Esophagus squamous epithelium (tissue), 4 donors: ENCODE measurements at regions not wholly inside any gene's neighbourhood (a gene's known extent, or its start where the extent isn't known, plus 50 kb on each side); places are given as distances from the start of the nearest gene placed in this dataset.

ENCODE experiments used
- POLR2A ChIP-seq, 4 donors: fragments of 450-650 bp; IDR thresholded peaks; one replicate each; pipeline ENCODE4 v1.6.1; 2017; ENCODE audit warnings: antibody characterized with exemption in 4 of 4, mild to moderate bottlenecking in 4 of 4, moderate library complexity in 3 of 4
- TF ChIP-seq, protein P1 (sequence below), 6 experiments: fragments of 450-650 bp in 4 of 6; fragments of 200-600 bp in 2 of 6; sonication (generic) in 2 of 6; IDR thresholded peaks; one replicate each; pipeline ENCODE4 v1.5.1; 2016 to 2019; ENCODE audit warnings: antibody characterized with exemption in 6 of 6, mild to moderate bottlenecking in 4 of 6, moderate library complexity in 4 of 6

DNA sequence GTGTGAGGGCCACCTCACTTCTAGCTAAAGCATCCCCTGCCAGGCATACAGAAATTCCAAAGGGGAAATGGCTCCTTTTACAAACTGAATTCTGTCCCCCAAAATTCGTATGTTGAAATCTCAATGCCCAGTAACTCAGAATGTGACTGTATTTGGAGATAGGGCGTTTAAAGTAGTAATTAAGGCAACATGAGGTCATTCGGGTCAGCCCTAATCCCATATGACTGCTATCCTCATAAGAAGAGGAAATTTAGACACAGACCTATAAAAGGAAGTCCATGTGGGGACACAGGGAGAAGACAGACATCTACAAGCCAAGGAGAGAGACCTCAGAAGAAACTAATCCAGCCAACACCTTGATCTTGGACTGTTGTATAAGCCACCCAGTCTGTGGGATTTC lies 119.1 kb downstream of the CHST1 start:
- TF ChIP-seq, protein P1, sequence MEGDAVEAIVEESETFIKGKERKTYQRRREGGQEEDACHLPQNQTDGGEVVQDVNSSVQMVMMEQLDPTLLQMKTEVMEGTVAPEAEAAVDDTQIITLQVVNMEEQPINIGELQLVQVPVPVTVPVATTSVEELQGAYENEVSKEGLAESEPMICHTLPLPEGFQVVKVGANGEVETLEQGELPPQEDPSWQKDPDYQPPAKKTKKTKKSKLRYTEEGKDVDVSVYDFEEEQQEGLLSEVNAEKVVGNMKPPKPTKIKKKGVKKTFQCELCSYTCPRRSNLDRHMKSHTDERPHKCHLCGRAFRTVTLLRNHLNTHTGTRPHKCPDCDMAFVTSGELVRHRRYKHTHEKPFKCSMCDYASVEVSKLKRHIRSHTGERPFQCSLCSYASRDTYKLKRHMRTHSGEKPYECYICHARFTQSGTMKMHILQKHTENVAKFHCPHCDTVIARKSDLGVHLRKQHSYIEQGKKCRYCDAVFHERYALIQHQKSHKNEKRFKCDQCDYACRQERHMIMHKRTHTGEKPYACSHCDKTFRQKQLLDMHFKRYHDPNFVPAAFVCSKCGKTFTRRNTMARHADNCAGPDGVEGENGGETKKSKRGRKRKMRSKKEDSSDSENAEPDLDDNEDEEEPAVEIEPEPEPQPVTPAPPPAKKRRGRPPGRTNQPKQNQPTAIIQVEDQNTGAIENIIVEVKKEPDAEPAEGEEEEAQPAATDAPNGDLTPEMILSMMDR (IDR thresholded peaks at IDR 0.05) = no peak
- TF ChIP-seq POLR2A (IDR thresholded peaks at IDR 0.05) = no peak
